Keratinocyte (primary cell): ENCODE measurements at regions not wholly inside any gene's neighbourhood (a gene's known extent, or its start where the extent isn't known, plus 50 kb on each side); places are given as distances from the start of the nearest gene placed in this dataset.

ENCODE experiments used
- DNase-seq: peaks from one replicate; pipeline ENCODE4 v3.0.0-alpha.2; 2011; ENCODE audit warnings: low read depth, missing footprints, low spot score
- FAIRE-seq: peaks from 2 replicates; lab custom pipeline; 2011; peaks lifted over from hg19 to GRCh38; lab: Jason Lieb, UNC
- H2AFZ ChIP-seq: 2 replicates; pipeline ENCODE4 v1.6.0; 2012; ENCODE audit warnings: low read length, control low read depth, inconsistent platforms; ENCODE audit not compliant: control insufficient read depth
- H3K27ac ChIP-seq: 2 replicates; pipeline ENCODE4 v1.5.1; 2011; ENCODE audit warnings: low read length; ENCODE audit not compliant: control insufficient read depth, insufficient read depth
- H3K27me3 ChIP-seq: 3 replicates; pipeline ENCODE4 v1.6.0; 2011; ENCODE audit warnings: low read length; ENCODE audit not compliant: control insufficient read depth, insufficient read depth; ENCODE audit errors: extremely low read depth
- H3K36me3 ChIP-seq, 2 experiments: 2 replicates in 1 of 2; 3 replicates in 1 of 2; pipeline ENCODE4 v1.5.1; 2011; ENCODE audit warnings: low read length in 2 of 2, mild to moderate bottlenecking in 1 of 2; ENCODE audit not compliant: control insufficient read depth in 2 of 2, insufficient read depth in 2 of 2; ENCODE audit errors: extremely low read depth in 1 of 2
- H3K4me1 ChIP-seq: 3 replicates; pipeline ENCODE4 v1.5.1; 2011; ENCODE audit warnings: low read length; ENCODE audit not compliant: control insufficient read depth, insufficient read depth; ENCODE audit errors: extremely low read depth
- H3K4me2 ChIP-seq: 3 replicates; pipeline ENCODE4 v1.6.0; 2011; ENCODE audit warnings: low read depth, low read length; ENCODE audit not compliant: control insufficient read depth, insufficient read depth; ENCODE audit errors: extremely low read depth
- H3K4me3 ChIP-seq, 3 experiments: fragments of 200-600 bp in 1 of 3; sonication (generic) in 1 of 3; 2 replicates in 2 of 3; 3 replicates in 1 of 3; pipeline ENCODE4 v1.5.1; 2011 to 2016; ENCODE audit warnings: low read length in 3 of 3, mild to moderate bottlenecking in 3 of 3, control low read depth in 2 of 3, inconsistent platforms in 1 of 3, low read depth in 1 of 3, mixed read lengths in 1 of 3, mixed run types in 1 of 3, moderate library complexity in 1 of 3; ENCODE audit not compliant: control insufficient read depth in 2 of 3, insufficient read depth in 2 of 3; ENCODE audit errors: extremely low read depth in 1 of 3
- H3K79me2 ChIP-seq: 2 replicates; pipeline ENCODE4 v1.6.0; 2012; ENCODE audit warnings: low read length; ENCODE audit not compliant: control insufficient read depth, insufficient read depth
- H3K9ac ChIP-seq: 3 replicates; pipeline ENCODE4 v1.6.0; 2011; ENCODE audit warnings: low read length; ENCODE audit not compliant: control insufficient read depth, insufficient read depth; ENCODE audit errors: extremely low read depth
- H3K9me1 ChIP-seq: 3 replicates; pipeline ENCODE4 v1.6.0; 2011; ENCODE audit warnings: low read length; ENCODE audit not compliant: control insufficient read depth, insufficient read depth; ENCODE audit errors: extremely low read depth
- H3K9me3 ChIP-seq: 2 replicates; pipeline ENCODE4 v1.5.1; 2012; ENCODE audit warnings: low read depth, low read length; ENCODE audit not compliant: control insufficient read depth
- H4K20me1 ChIP-seq: 3 replicates; pipeline ENCODE4 v1.6.0; 2011; ENCODE audit warnings: low read length; ENCODE audit not compliant: control insufficient read depth, insufficient read depth; ENCODE audit errors: extremely low read depth
- CTCF ChIP-seq, 3 experiments: IDR thresholded peaks in 1 of 3; conservative IDR thresholded peaks in 1 of 3; optimal IDR thresholded peaks in 1 of 3; 2 replicates in 2 of 3; 3 replicates in 1 of 3; pipeline versions ENCODE3 to v1.5.1; 2011; ENCODE audit warnings: low read length in 3 of 3, mild to moderate bottlenecking in 3 of 3, moderate library complexity in 2 of 3, control low read depth in 1 of 3, inconsistent platforms in 1 of 3; ENCODE audit not compliant: insufficient read depth in 2 of 3; ENCODE audit errors: extremely low read depth in 1 of 3
- EZH2 ChIP-seq: IDR thresholded peaks from one replicate; pipeline ENCODE4 v1.6.1; 2012; ENCODE audit warnings: inconsistent platforms, mild to moderate bottlenecking, low read length, moderate library complexity
- dilution Hi-C: fragments of 300-500 bp; cut with MboI; formaldehyde crosslinking; loops from one replicate; pipeline ENCODE4 v1.7.0; 2020; ENCODE audit warnings: low sequenced_read_pairs; ENCODE audit not compliant: extremely low pct_ligation_motif_present

- H3K4me1 ChIP-seq, result peaks cover 8% of the 10 kb centered on the region
- no peaks in the 10 kb centered on the region for H3K79me2 ChIP-seq
- H3K9ac ChIP-seq, result no peak overlapping the region
- no peak for TF ChIP-seq EZH2
- no peak for TF ChIP-seq CTCF (optimal IDR thresholded peaks at IDR 0.05 in 1 of 3, IDR thresholded peaks at IDR 0.05 in 1 of 3, conservative IDR thresholded peaks at IDR 0.05 in 1 of 3; ENCODE audit: extremely low read depth in 1 of 3, insufficient read depth in 2 of 3, low read length in 3 of 3)
- H3K9me1 ChIP-seq, result no peaks in the 10 kb centered on the region
- FAIRE-seq (no peak), DNase-seq (no peak)
- dilution Hi-C loops, result no loop called here
- no peaks in the 10 kb centered on the region for H3K9me3 ChIP-seq
- H4K20me1 ChIP-seq, result no peaks in the 10 kb centered on the region
- no peaks in the 10 kb centered on the region for H3K27me3 ChIP-seq
- no peak overlapping the region for H2AFZ ChIP-seq
- H3K4me2 ChIP-seq, result no peak overlapping the region
- no peak overlapping the region for H3K27ac ChIP-seq
- H3K4me3 ChIP-seq, result no peak overlapping the region
- H3K36me3 ChIP-seq, result no peaks in the 10 kb centered on the region
These were observed 55.5 kb upstream of the GNB4 start for GRCh38 chr3:179506792-179507191.

GRCh38 chr3:179509701-179510100, 53.0 kb upstream of the ACTL6A start:
- Histone ChIP-seq H3K36me3 (no peaks in the 10 kb centered on the region), H3K27me3 (no peaks in the 10 kb centered on the region), H3K79me2 (no peaks in the 10 kb centered on the region), H3K27ac (no peak overlapping the region), H2AFZ (no peak overlapping the region), H3K4me3 (no peak overlapping the region), H3K9ac (no peak overlapping the region), H3K9me3 (no peaks in the 10 kb centered on the region), H3K4me2 (no peak overlapping the region), H3K4me1 (peaks cover 10% of the 10 kb centered on the region), H3K9me1 (no peaks in the 10 kb centered on the region), H4K20me1 (no peaks in the 10 kb centered on the region)
- no peak for DNase-seq
- dilution Hi-C loops, result no loop called here
- FAIRE-seq, result no peak
- TF ChIP-seq CTCF (optimal IDR thresholded peaks at IDR 0.05 in 1 of 3, IDR thresholded peaks at IDR 0.05 in 1 of 3, conservative IDR thresholded peaks at IDR 0.05 in 1 of 3; ENCODE audit: extremely low read depth in 1 of 3, insufficient read depth in 2 of 3, low read length in 3 of 3) (no peak), EZH2 (no peak)
